ENCODE measurements at regions not wholly inside any gene's neighbourhood (a gene's known extent, or its start where the extent isn't known, plus 50 kb on each side); places are given as distances from the start of the nearest gene placed in this dataset.
"Not testable (repeated sequence)": the region's sequence is repeated elsewhere in the genome, so short reads cannot be mapped to it uniquely, and the experiment has no call there.

DNA sequence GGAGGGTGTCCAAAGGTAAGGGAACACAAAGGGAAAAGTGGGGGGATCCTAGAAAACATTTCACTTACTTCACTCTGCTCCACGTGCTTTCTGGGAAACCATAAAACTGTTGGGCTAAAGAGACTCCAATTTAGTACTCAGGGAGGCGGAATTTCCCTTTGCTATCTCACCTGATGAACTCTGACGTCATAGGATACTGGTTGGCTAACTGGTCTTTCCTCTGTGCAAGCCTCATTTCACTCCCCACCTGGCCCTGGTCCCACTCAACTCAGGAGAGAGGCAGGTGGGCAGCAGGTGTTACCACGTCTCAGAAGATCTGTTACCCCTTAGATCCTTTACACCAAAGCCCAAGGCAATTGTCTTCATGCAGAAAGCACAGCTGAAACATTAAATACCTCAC is 51.8 kb upstream of the PMAIP1 start:
- peaks cover 0 to 34% (median 12%) of the 10 kb centered on the region in 10 experiments; a peak in 11 of 20 replicates for H3K4me1 ChIP-seq
- peak overlapping the region in 6 of 11 experiments; percentile 5 to 82 (median 48); a peak in 8 of 22 replicates for H3K4me2 ChIP-seq
- H3K4me3 ChIP-seq = no peak overlapping the region

DNA sequence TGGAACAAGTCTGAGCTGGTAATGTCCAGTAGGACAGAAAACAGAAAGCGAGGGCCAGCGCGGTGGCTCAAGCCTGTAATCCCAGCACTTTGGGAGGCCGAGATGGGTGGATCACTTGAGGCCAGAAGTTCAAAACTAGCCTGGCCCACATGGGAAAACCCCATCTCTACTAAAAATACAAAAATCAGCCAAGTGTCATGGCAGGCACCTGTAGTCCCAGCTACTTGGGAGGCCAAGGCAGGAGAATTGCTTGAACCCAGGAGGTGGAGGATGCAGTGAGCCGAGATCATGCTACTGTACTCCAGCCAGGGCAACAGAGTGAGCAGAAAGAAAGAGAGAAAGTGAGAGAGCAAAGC is 52.3 kb upstream of the PMAIP1 start:
- Histone ChIP-seq H3K4me1 (peaks cover 0 to 34% (median 12%) of the 10 kb centered on the region in 10 experiments; a peak in 11 of 20 replicates), H3K27ac (peak overlapping the region in 1 of 11 experiments; percentile 38; a peak in 2 of 22 replicates), H3K4me2 (peak overlapping the region in 5 of 11 experiments; percentile 6 to 82 (median 62); a peak in 7 of 22 replicates), H3K9ac (0 out of 22 replicates have a peak overlapping the region, but pooled peaks of 1 of the 11 experiments have one; percentile 16)
- not testable (repeated sequence) for H4K20me1 ChIP-seq; H3K36me3 ChIP-seq; H3K27me3 ChIP-seq; H3K9me3 ChIP-seq (replicated peaks in 1 of 11); H3K4me3 ChIP-seq

More for the DNA sequence above, 51.8 kb upstream of the PMAIP1 start:
- no peaks in the 10 kb centered on the region for H3K27me3 ChIP-seq
- H4K20me1 ChIP-seq = no peaks in the 10 kb centered on the region
- no peak for TF ChIP-seq Cebpa-rat (IDR thresholded peaks at IDR 0.05)
- H3K36me3 ChIP-seq = no peaks in the 10 kb centered on the region
- H3K9me3 ChIP-seq (replicated peaks in 1 of 11) = no peaks in the 10 kb centered on the region
- no peak overlapping the region for H3K9ac ChIP-seq
- peak overlapping the region in 1 of 11 experiments; percentile 38; a peak in 1 of 22 replicates for H3K27ac ChIP-seq

GRCh38 chr18:59846814-59847490 is 52.8 kb upstream of the PMAIP1 start:
- no peaks in the 10 kb centered on the region for H4K20me1 ChIP-seq
- no peak overlapping the region for H3K4me3 ChIP-seq
- TF ChIP-seq Cebpa-rat (IDR thresholded peaks at IDR 0.05) = no peak
- H3K4me1 ChIP-seq = peaks cover 0 to 34% (median 12%) of the 10 kb centered on the region in 10 experiments; a peak in 11 of 20 replicates
- H3K4me2 ChIP-seq = peak overlapping the region in 5 of 11 experiments; percentile 6 to 82 (median 62); a peak in 7 of 22 replicates
- H3K9me3 ChIP-seq (replicated peaks in 1 of 11) = no peaks in the 10 kb centered on the region
- 0 out of 22 replicates have a peak overlapping the region, but pooled peaks of 1 of the 11 experiments have one; percentile 16 for H3K9ac ChIP-seq
- H3K36me3 ChIP-seq = no peaks in the 10 kb centered on the region
- no peaks in the 10 kb centered on the region for H3K27me3 ChIP-seq
- H3K27ac ChIP-seq = peak overlapping the region in 1 of 11 experiments; percentile 38; a peak in 2 of 22 replicates

- no peak overlapping the region for H3K4me2 ChIP-seq
Observed at GRCh38 chr18:59842947-59843346, 56.8 kb upstream of the PMAIP1 start.

GRCh38 chr18:59839931-59840685 is 59.7 kb upstream of the PMAIP1 start:
- no peaks in the 10 kb centered on the region for H3K27me3 ChIP-seq
- no peaks in the 10 kb centered on the region for H3K9me3 ChIP-seq (replicated peaks in 1 of 11)
- H3K27ac ChIP-seq = no peak overlapping the region
- no peaks in the 10 kb centered on the region for H4K20me1 ChIP-seq
- no peaks in the 10 kb centered on the region for H3K36me3 ChIP-seq
- H3K4me1 ChIP-seq = peaks cover 0 to 23% (median 18%) of the 10 kb centered on the region in 10 experiments; a peak in 17 of 20 replicates
- H3K4me2 ChIP-seq = no peak overlapping the region
- H3K9ac ChIP-seq = no peak overlapping the region
- TF ChIP-seq Cebpa-rat (IDR thresholded peaks at IDR 0.05) = no peak
- no peak overlapping the region for H3K4me3 ChIP-seq

More at GRCh38 chr18:59842947-59843346, 56.8 kb upstream of the PMAIP1 start:
- no peak for TF ChIP-seq Cebpa-rat (IDR thresholded peaks at IDR 0.05)
- Histone ChIP-seq H3K9me3 (replicated peaks in 1 of 11) (no peaks in the 10 kb centered on the region), H3K9ac (no peak overlapping the region), H3K27ac (no peak overlapping the region), H3K36me3 (no peaks in the 10 kb centered on the region), H3K4me1 (peaks cover 0 to 20% (median 11%) of the 10 kb centered on the region in 10 experiments; a peak in 11 of 20 replicates), H3K27me3 (no peaks in the 10 kb centered on the region), H4K20me1 (no peaks in the 10 kb centered on the region), H3K4me3 (no peak overlapping the region)

DNA sequence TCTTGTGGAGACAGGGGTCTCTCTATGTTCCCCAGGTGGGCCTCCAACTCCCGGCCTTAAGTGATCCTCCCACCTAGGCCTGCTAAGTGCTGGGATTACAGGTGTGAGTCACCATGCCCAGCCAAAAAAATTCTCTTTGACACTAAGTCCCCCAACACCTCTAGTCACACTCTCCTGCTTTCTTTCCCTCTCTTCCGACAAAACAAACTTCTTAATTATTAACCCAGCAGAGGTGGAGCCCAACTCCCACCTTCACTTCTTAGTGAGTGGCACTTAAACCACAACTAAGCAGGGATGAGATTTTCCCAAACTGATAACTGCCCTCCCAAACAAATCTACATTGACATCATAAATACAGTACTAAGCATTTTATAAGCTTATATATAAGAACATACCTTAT is 60.5 kb upstream of the PMAIP1 start:
- Histone ChIP-seq H4K20me1 (no peaks in the 10 kb centered on the region), H3K4me3 (no peak overlapping the region), H3K36me3 (no peaks in the 10 kb centered on the region), H3K4me1 (peaks cover 0 to 20% (median 18%) of the 10 kb centered on the region in 10 experiments; a peak in 17 of 20 replicates), H3K9ac (no peak overlapping the region), H3K27me3 (no peaks in the 10 kb centered on the region), H3K9me3 (replicated peaks in 1 of 11) (no peaks in the 10 kb centered on the region), H3K4me2 (no peak overlapping the region), H3K27ac (no peak overlapping the region)
- TF ChIP-seq Cebpa-rat (IDR thresholded peaks at IDR 0.05) = no peak

DNA sequence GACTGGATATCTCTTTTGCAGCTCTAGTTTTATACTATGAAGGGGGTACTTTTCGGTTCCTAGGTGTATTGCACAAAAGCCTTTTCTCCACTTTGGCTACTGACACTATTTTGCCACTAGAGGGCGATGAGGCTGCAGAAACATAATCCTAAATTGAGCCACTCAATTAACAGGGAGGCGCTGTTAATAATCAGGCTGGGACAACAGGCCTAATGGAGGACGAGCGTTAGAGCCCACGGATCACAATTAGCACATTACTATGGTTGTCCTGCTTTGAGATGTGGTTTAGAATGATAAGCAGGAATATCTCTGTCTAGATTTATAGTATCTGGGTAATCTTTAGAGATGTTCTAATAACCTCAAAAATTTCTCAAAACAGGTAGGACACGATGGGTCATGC is 62.2 kb upstream of the PMAIP1 start:
- Histone ChIP-seq H3K27me3 (no peaks in the 10 kb centered on the region), H3K36me3 (no peaks in the 10 kb centered on the region), H3K4me3 (no peak overlapping the region), H4K20me1 (no peaks in the 10 kb centered on the region), H3K9me3 (replicated peaks in 1 of 11) (no peaks in the 10 kb centered on the region), H3K4me2 (peak overlapping the region in 2 of 11 experiments; percentile 15 to 27; a peak in 2 of 22 replicates), H3K4me1 (peaks cover 0 to 20% (median 18%) of the 10 kb centered on the region in 10 experiments; a peak in 16 of 20 replicates), H3K9ac (no peak overlapping the region), H3K27ac (0 out of 22 replicates have a peak overlapping the region, but pooled peaks of 1 of the 11 experiments have one; percentile 15)
- no peak for TF ChIP-seq Cebpa-rat (IDR thresholded peaks at IDR 0.05)

- H3K4me3 ChIP-seq = no peak overlapping the region
- no peaks in the 10 kb centered on the region for H3K27me3 ChIP-seq
- peak overlapping the region in 10 of 11 experiments; percentile 6 to 82 (median 74); a peak in 18 of 22 replicates for H3K4me2 ChIP-seq
- H3K9ac ChIP-seq = peak overlapping the region in 5 of 11 experiments; percentile 5 to 42 (median 30); a peak in 6 of 22 replicates
- H3K36me3 ChIP-seq = no peaks in the 10 kb centered on the region
- no peaks in the 10 kb centered on the region for H4K20me1 ChIP-seq
- H3K4me1 ChIP-seq = peaks cover 0 to 20% (median 18%) of the 10 kb centered on the region in 10 experiments; a peak in 16 of 20 replicates
- no peak for TF ChIP-seq Cebpa-rat (IDR thresholded peaks at IDR 0.05)
- peak overlapping the region in 4 of 11 experiments; percentile 4 to 30 (median 18); a peak in 2 of 22 replicates for H3K27ac ChIP-seq
- H3K9me3 ChIP-seq (replicated peaks in 1 of 11) = no peaks in the 10 kb centered on the region
Observed at GRCh38 chr18:59835605-59836379, 64.0 kb upstream of the PMAIP1 start.

All from BLaER1 treated with 17β-estradiol and CSF1 and Interleukin-3, amounts not matched to agents 10 nM and 100 nM (cell line).